DOHH2 (cell line): ENCODE measurements at regions not wholly inside any gene's neighbourhood (a gene's known extent, or its start where the extent isn't known, plus 50 kb on each side); places are given as distances from the start of the nearest gene placed in this dataset.

ENCODE experiments used
- H3F3A ChIP-seq: fragments of 200-600 bp; sonication (generic), shearing (Covaris generic); 2 replicates; pipeline ENCODE4 v1.6.0; 2016; ENCODE audit warnings: antibody characterized with exemption, mild to moderate bottlenecking; ENCODE audit not compliant: control insufficient read depth, insufficient read depth
- H3K27ac ChIP-seq: fragments of 200-600 bp; sonication (generic); 2 replicates; pipeline ENCODE4 v1.5.1; 2014; ENCODE audit warnings: low read depth, mild to moderate bottlenecking, low read length, moderate library complexity
- H3K27me3 ChIP-seq: fragments of 200-600 bp; sonication (generic); 2 replicates; pipeline ENCODE4 v1.6.1; 2014; ENCODE audit warnings: mild to moderate bottlenecking, low read length, mixed read lengths; ENCODE audit not compliant: control insufficient read depth
- H3K36me3 ChIP-seq: fragments of 200-600 bp; sonication (generic); 2 replicates; pipeline ENCODE4 v1.6.1; 2014; ENCODE audit warnings: mild to moderate bottlenecking, low read length, moderate library complexity, mixed read lengths; ENCODE audit not compliant: control insufficient read depth
- H3K4me1 ChIP-seq: fragments of 200-600 bp; sonication (generic); 2 replicates; pipeline ENCODE4 v1.6.1; 2014; ENCODE audit warnings: mild to moderate bottlenecking, low read length, mixed read lengths; ENCODE audit not compliant: control insufficient read depth
- H3K4me2 ChIP-seq: fragments of 200-600 bp; sonication (generic); 2 replicates; pipeline ENCODE4 v1.6.0; 2014; ENCODE audit warnings: mild to moderate bottlenecking, low read length, moderate library complexity
- H3K4me3 ChIP-seq: fragments of 200-600 bp; sonication (generic); 2 replicates; pipeline ENCODE4 v1.5.1; 2014; ENCODE audit warnings: mild to moderate bottlenecking, low read length, mixed read lengths
- H3K79me2 ChIP-seq: fragments of 200-600 bp; sonication (generic); 2 replicates; pipeline ENCODE4 v1.6.1; 2014; ENCODE audit warnings: mild to moderate bottlenecking, low read length, mixed read lengths; ENCODE audit not compliant: control insufficient read depth
- H3K9me2 ChIP-seq: fragments of 200-600 bp; sonication (generic); replicated peaks from 2 replicates; pipeline ENCODE4 v1.6.1; 2014; ENCODE audit warnings: mild to moderate bottlenecking, low read length, mixed read lengths; ENCODE audit not compliant: control insufficient read depth
- H3K9me3 ChIP-seq: fragments of 200-600 bp; sonication (generic); 2 replicates; pipeline ENCODE4 v1.6.1; 2014; ENCODE audit warnings: antibody characterized with exemption, low read length, mixed read lengths; ENCODE audit not compliant: control insufficient read depth, insufficient read depth
- H4K20me1 ChIP-seq: fragments of 200-600 bp; sonication (generic); 2 replicates; pipeline ENCODE4 v1.6.0; 2014; ENCODE audit warnings: low read depth, mild to moderate bottlenecking, antibody characterized with exemption, low read length, moderate library complexity; ENCODE audit not compliant: control insufficient read depth, insufficient read depth
- CTCF ChIP-seq: fragments of 200-600 bp; sonication (generic); IDR thresholded peaks from one replicate; pipeline ENCODE4 v1.5.1; 2014; ENCODE audit warnings: antibody characterized with exemption, mild to moderate bottlenecking, low read depth, low read length; ENCODE audit not compliant: poor library complexity, severe bottlenecking
- EZH2phosphoT487 ChIP-seq: fragments of 200-600 bp; sonication (generic); IDR thresholded peaks from 2 replicates; pipeline ENCODE4 v1.6.1; 2017; ENCODE audit warnings: borderline replicate concordance, mild to moderate bottlenecking, antibody characterized with exemption, low read length, moderate library complexity, mixed read lengths

GRCh38 chrX:66914080-66914479 is 275.2 kb upstream of the EDA2R start:
- Histone ChIP-seq H3F3A (no peaks in the 10 kb centered on the region), H3K27me3 (no peaks in the 10 kb centered on the region), H3K9me2 (no peaks in the 10 kb centered on the region), H3K36me3 (no peaks in the 10 kb centered on the region), H3K27ac (no peak overlapping the region), H4K20me1 (no peaks in the 10 kb centered on the region), H3K4me1 (no peaks in the 10 kb centered on the region), H3K4me2 (no peak overlapping the region), H3K79me2 (no peaks in the 10 kb centered on the region), H3K4me3 (no peak overlapping the region), H3K9me3 (no peaks in the 10 kb centered on the region)
- no peak for TF ChIP-seq EZH2phosphoT487
- no peak for TF ChIP-seq CTCF

- Histone ChIP-seq H3K27ac (no peak overlapping the region), H3K4me3 (no peak overlapping the region), H3K9me3 (no peaks in the 10 kb centered on the region), H3K4me1 (no peaks in the 10 kb centered on the region), H3K79me2 (no peaks in the 10 kb centered on the region), H3K9me2 (no peaks in the 10 kb centered on the region), H4K20me1 (no peaks in the 10 kb centered on the region), H3K27me3 (no peaks in the 10 kb centered on the region), H3F3A (no peaks in the 10 kb centered on the region), H3K4me2 (no peak overlapping the region), H3K36me3 (no peaks in the 10 kb centered on the region)
- TF ChIP-seq EZH2phosphoT487 (no peak), CTCF (no peak)
These were observed 273.5 kb upstream of the EDA2R start for GRCh38 chrX:66912417-66912816.

- H3K9me3 ChIP-seq = no peaks in the 10 kb centered on the region
- no peaks in the 10 kb centered on the region for H4K20me1 ChIP-seq
- no peak overlapping the region for H3K27ac ChIP-seq
- no peak overlapping the region for H3K4me3 ChIP-seq
- H3K4me1 ChIP-seq = no peaks in the 10 kb centered on the region
- H3K27me3 ChIP-seq = no peaks in the 10 kb centered on the region
- TF ChIP-seq EZH2phosphoT487 (no peak), CTCF (no peak)
- no peaks in the 10 kb centered on the region for H3F3A ChIP-seq
- H3K36me3 ChIP-seq = no peaks in the 10 kb centered on the region
- no peak overlapping the region for H3K4me2 ChIP-seq
- no peaks in the 10 kb centered on the region for H3K79me2 ChIP-seq
- H3K9me2 ChIP-seq = no peaks in the 10 kb centered on the region
These were observed 263.2 kb upstream of the EDA2R start for GRCh38 chrX:66902081-66902480.

GRCh38 chrX:66900886-66901285 is 262.0 kb upstream of the EDA2R start:
- TF ChIP-seq EZH2phosphoT487 (no peak), CTCF (no peak)
- no peaks in the 10 kb centered on the region for H3K9me2 ChIP-seq
- no peak overlapping the region for H3K27ac ChIP-seq
- no peak overlapping the region for H3K4me2 ChIP-seq
- H3K27me3 ChIP-seq = no peaks in the 10 kb centered on the region
- no peaks in the 10 kb centered on the region for H3K9me3 ChIP-seq
- H3K36me3 ChIP-seq = no peaks in the 10 kb centered on the region
- no peaks in the 10 kb centered on the region for H4K20me1 ChIP-seq
- H3K4me1 ChIP-seq = no peaks in the 10 kb centered on the region
- H3K4me3 ChIP-seq = no peak overlapping the region
- no peaks in the 10 kb centered on the region for H3F3A ChIP-seq
- no peaks in the 10 kb centered on the region for H3K79me2 ChIP-seq
